ENCODE measurements at regions not wholly inside any gene's neighbourhood (a gene's known extent, or its start where the extent isn't known, plus 50 kb on each side); places are given as distances from the start of the nearest gene placed in this dataset.

- TF ChIP-seq EZH2 (IDR thresholded peaks at IDR 0.05; ENCODE audit: borderline replicate concordance, low read depth, low read length, severe bottlenecking) (no peak), CTCF (IDR thresholded peaks at IDR 0.05; ENCODE audit: borderline replicate concordance, extremely low read depth, low read length, poor library complexity, severe bottlenecking) (no peak)
These were observed 97.5 kb upstream of the SPATS2L start for GRCh38 chr2:200209030-200209429.

All from DND-41 (cell line).